Trophoblast cell (in vitro differentiated cells and primary cell): ENCODE measurements at regions not wholly inside any gene's neighbourhood (a gene's known extent, or its start where the extent isn't known, plus 50 kb on each side); places are given as distances from the start of the nearest gene placed in this dataset.

Experiments used
- DNase-seq, 2 donors: peaks; one replicate each; pipeline ENCODE4 v3.0.0-alpha.2; 2016
- H2AFZ ChIP-seq: 2 replicates; pipeline ENCODE4 v1.6.1; 2013; ENCODE audit warnings: low read length, moderate library complexity, mild to moderate bottlenecking; ENCODE audit not compliant: insufficient read depth, poor library complexity
- H2AK5ac ChIP-seq: 2 replicates; pipeline ENCODE4 v1.6.1; 2013; ENCODE audit warnings: mild to moderate bottlenecking, low read length
- H2BK120ac ChIP-seq: 2 replicates; pipeline ENCODE4 v1.6.1; 2013; ENCODE audit warnings: low read length, mild to moderate bottlenecking, moderate library complexity; ENCODE audit not compliant: insufficient read depth, poor library complexity
- H2BK12ac ChIP-seq: 2 replicates; pipeline ENCODE4 v1.6.1; 2013; ENCODE audit warnings: mild to moderate bottlenecking, low read length, moderate library complexity
- H2BK5ac ChIP-seq: 2 replicates; pipeline ENCODE4 v1.6.1; 2013; ENCODE audit warnings: low read length, low read depth, moderate library complexity, mild to moderate bottlenecking; ENCODE audit not compliant: poor library complexity
- H3K14ac ChIP-seq: 2 replicates; pipeline ENCODE4 v1.6.1; 2013; ENCODE audit warnings: mild to moderate bottlenecking, low read length
- H3K18ac ChIP-seq: 2 replicates; pipeline ENCODE4 v1.6.1; 2013; ENCODE audit warnings: mild to moderate bottlenecking, low read length
- H3K23ac ChIP-seq: 2 replicates; pipeline ENCODE4 v1.6.1; 2013; ENCODE audit warnings: low read length
- H3K27ac ChIP-seq: 2 replicates; pipeline ENCODE4 v1.5.1; 2013; ENCODE audit warnings: low read depth, mild to moderate bottlenecking, inconsistent platforms, low read length, moderate library complexity
- H3K27me3 ChIP-seq: 2 replicates; pipeline ENCODE4 v1.6.1; 2013; ENCODE audit warnings: inconsistent platforms, mild to moderate bottlenecking, low read length, moderate library complexity; ENCODE audit not compliant: insufficient read depth
- H3K36me3 ChIP-seq, 2 experiments: 1 replicate in 1 of 2; 2 replicates in 1 of 2; pipeline ENCODE4 v1.6.1; 2013; ENCODE audit warnings: low read length in 2 of 2, mild to moderate bottlenecking in 2 of 2, moderate library complexity in 1 of 2; ENCODE audit not compliant: insufficient read depth in 2 of 2, control insufficient read depth in 1 of 2
- H3K4ac ChIP-seq: 2 replicates; pipeline ENCODE4 v1.6.1; 2013; ENCODE audit warnings: low read depth, mild to moderate bottlenecking, low read length, moderate library complexity
- H3K4me1 ChIP-seq, 2 experiments: 1 replicate in 1 of 2; 2 replicates in 1 of 2; pipeline ENCODE4 v1.6.1; 2013; ENCODE audit warnings: low read length in 2 of 2, mild to moderate bottlenecking in 2 of 2, moderate library complexity in 1 of 2; ENCODE audit not compliant: insufficient read depth in 2 of 2, control insufficient read depth in 1 of 2
- H3K4me2 ChIP-seq: 2 replicates; pipeline ENCODE4 v1.6.1; 2013; ENCODE audit warnings: inconsistent platforms, mild to moderate bottlenecking, low read length, moderate library complexity
- H3K4me3 ChIP-seq: 2 replicates; pipeline ENCODE4 v1.5.1; 2013; ENCODE audit warnings: mild to moderate bottlenecking, low read depth, low read length, inconsistent platforms
- H3K79me1 ChIP-seq: one replicate; pipeline ENCODE4 v1.6.1; 2013; ENCODE audit warnings: low read length
- H3K79me2 ChIP-seq: 2 replicates; pipeline ENCODE4 v1.6.1; 2013; ENCODE audit warnings: low read length, mild to moderate bottlenecking; ENCODE audit not compliant: control insufficient read depth, insufficient read depth, poor library complexity
- H3K9ac ChIP-seq: 2 replicates; pipeline ENCODE4 v1.6.1; 2013; ENCODE audit warnings: mild to moderate bottlenecking, low read length
- H3K9me3 ChIP-seq: 2 replicates; pipeline ENCODE4 v1.6.1; 2013; ENCODE audit warnings: low read depth, mild to moderate bottlenecking, control low read depth, inconsistent platforms, low read length; ENCODE audit not compliant: insufficient read depth
- H4K12ac ChIP-seq: 2 replicates; pipeline ENCODE4 v1.6.1; 2013; ENCODE audit warnings: low read depth, mild to moderate bottlenecking, low read length, moderate library complexity
- H4K8ac ChIP-seq: 2 replicates; pipeline ENCODE4 v1.6.1; 2013; ENCODE audit warnings: low read depth, mild to moderate bottlenecking, low read length, moderate library complexity
- H4K91ac ChIP-seq: one replicate; pipeline ENCODE4 v1.6.1; 2013; ENCODE audit warnings: low read depth, mild to moderate bottlenecking, low read length, moderate library complexity
- WGBS: extraction: QIAGEN DNeasy Blood & Tissue Kit; methylation state at CpG from one replicate; pipeline ENCODE4 v1.1.7; 2013; ENCODE audit warnings: missing lambda C conversion rate; ENCODE audit not compliant: insufficient read length, insufficient coverage; ENCODE audit errors: extremely low coverage; 5-methylcytosine and 5-hydroxymethylcytosine counted together

DNA sequence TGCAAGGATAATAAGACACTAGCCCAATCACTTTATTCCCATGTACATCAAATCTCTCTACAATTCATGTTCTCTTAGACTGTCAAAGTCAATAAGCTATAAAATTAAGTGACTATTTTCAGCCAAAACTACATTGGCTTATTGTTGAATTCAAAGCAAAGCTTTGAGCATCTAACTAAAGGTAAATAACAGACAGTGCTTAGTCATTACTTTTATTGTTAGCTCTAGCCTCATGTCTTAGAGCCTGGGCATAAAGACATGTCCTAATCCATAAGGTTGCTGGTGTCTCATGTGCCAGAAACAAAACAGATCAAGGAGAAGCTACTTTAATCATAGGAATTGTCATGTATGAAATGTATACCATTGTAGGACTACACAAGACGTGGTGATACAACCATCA lies 103.1 kb upstream of the UNC5C start:
- no peak overlapping the region for H3K4me3 ChIP-seq
- no peak overlapping the region for H3K23ac ChIP-seq
- DNase-seq: no peak
- H3K4me1 ChIP-seq: no peaks in the 10 kb centered on the region
- no peak overlapping the region for H4K8ac ChIP-seq
- no peak overlapping the region for H3K9ac ChIP-seq
- H3K9me3 ChIP-seq: no peaks in the 10 kb centered on the region
- no peaks in the 10 kb centered on the region for H3K79me1 ChIP-seq
- H3K14ac ChIP-seq: no peak overlapping the region
- no peak overlapping the region for H4K12ac ChIP-seq
- no peak overlapping the region for H2AK5ac ChIP-seq
- H3K27ac ChIP-seq: no peak overlapping the region
- H3K36me3 ChIP-seq: no peaks in the 10 kb centered on the region
- no peak overlapping the region for H4K91ac ChIP-seq
- no peak overlapping the region for H2BK5ac ChIP-seq
- no peak overlapping the region for H3K18ac ChIP-seq
- H3K4me2 ChIP-seq: no peak overlapping the region
- H2AFZ ChIP-seq: no peak overlapping the region
- WGBS: no CpG with 5 or more reads among the region's 1 CpG
- no peak overlapping the region for H2BK12ac ChIP-seq
- no peaks in the 10 kb centered on the region for H3K27me3 ChIP-seq
- H2BK120ac ChIP-seq: no peak overlapping the region
- no peaks in the 10 kb centered on the region for H3K79me2 ChIP-seq
- no peak overlapping the region for H3K4ac ChIP-seq

DNA sequence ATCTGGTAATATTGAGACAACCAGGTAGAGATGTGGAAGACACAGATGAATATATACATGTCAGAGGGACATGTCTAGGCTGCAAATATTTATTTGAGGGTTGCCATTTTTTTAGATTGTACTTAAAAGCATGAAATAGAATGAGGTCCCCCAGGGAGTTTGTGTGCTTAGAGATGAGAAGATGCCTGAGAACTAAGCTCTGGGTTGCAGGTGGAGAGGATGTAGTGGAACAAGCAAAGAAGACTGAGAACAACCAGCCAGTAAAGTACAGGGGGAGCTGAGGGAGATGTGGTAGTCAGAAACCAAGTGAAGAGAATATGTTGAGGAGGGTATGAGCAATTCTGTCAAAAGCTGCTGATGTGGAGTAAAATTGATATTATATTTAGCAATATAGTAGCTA lies 95.6 kb upstream of the UNC5C start:
- Histone ChIP-seq H3K27ac (no peak overlapping the region), H2BK5ac (no peak overlapping the region), H2BK12ac (no peak overlapping the region), H3K79me2 (no peaks in the 10 kb centered on the region), H3K36me3 (no peaks in the 10 kb centered on the region), H3K9ac (no peak overlapping the region), H4K8ac (no peak overlapping the region), H3K4me3 (no peak overlapping the region), H3K4me1 (no peaks in the 10 kb centered on the region), H3K27me3 (no peaks in the 10 kb centered on the region), H3K79me1 (no peaks in the 10 kb centered on the region), H3K9me3 (no peaks in the 10 kb centered on the region), H3K14ac (no peak overlapping the region), H2BK120ac (no peak overlapping the region), H3K23ac (no peak overlapping the region), H2AFZ (no peak overlapping the region), H2AK5ac (no peak overlapping the region), H3K4me2 (no peak overlapping the region), H3K4ac (no peak overlapping the region), H4K12ac (no peak overlapping the region), H3K18ac (no peak overlapping the region), H4K91ac (no peak overlapping the region)
- DNase-seq: no peak

DNA sequence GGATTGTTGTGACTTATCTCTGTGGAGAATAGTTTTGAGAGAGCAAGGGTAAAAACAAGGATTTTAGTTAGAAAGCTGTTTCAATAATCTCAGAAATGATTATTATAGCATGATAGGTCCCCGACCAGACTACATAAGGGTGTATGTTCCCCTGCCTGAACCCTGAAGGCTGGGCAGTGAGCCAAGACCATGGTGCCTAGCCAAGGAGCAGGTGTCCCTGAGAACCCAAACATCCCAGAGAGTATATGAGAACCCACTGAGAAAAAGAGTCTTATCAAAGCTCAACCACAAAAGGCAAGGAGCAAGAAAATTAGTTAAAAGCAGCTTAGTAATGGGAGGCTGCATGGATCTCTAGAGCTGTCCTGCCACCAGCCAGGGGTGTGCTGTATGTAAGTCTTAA lies 94.9 kb upstream of the UNC5C start:
- Histone ChIP-seq H4K8ac (no peak overlapping the region), H3K79me2 (no peaks in the 10 kb centered on the region), H3K36me3 (no peaks in the 10 kb centered on the region), H3K4ac (no peak overlapping the region), H3K4me2 (no peak overlapping the region), H4K91ac (no peak overlapping the region), H4K12ac (no peak overlapping the region), H3K79me1 (no peaks in the 10 kb centered on the region), H3K14ac (no peak overlapping the region), H2AFZ (no peak overlapping the region), H3K4me3 (no peak overlapping the region), H3K9ac (no peak overlapping the region), H3K27ac (no peak overlapping the region), H2BK5ac (no peak overlapping the region), H2AK5ac (no peak overlapping the region), H2BK12ac (no peak overlapping the region), H3K27me3 (no peaks in the 10 kb centered on the region), H3K9me3 (no peaks in the 10 kb centered on the region), H2BK120ac (no peak overlapping the region), H3K4me1 (peaks cover 0 to 2% of the 10 kb centered on the region in 2 experiments), H3K18ac (no peak overlapping the region), H3K23ac (no peak overlapping the region)
- DNase-seq: no peak
- no CpG with 5 or more reads among the region's 1 CpG for WGBS

DNA sequence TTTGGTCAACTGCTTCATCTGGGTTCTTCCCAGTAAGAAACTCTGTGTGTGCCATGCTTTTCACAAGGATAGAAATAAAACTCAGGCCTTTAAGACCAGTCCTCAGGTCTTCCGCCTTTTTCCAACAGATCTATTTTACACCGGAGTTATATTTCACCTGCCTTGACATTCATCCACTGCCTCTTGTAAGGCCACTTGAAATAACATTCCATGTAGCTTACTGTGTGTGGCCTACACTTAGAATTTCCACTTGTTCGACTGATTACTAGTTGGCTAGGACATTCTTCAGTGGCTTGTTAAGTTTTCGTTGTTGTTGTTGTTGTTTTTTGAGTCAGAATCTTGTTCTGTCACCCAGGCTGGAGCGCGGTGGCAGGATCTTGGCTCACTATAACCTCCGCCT lies 92.8 kb upstream of the UNC5C start:
- no peaks in the 10 kb centered on the region for H3K79me1 ChIP-seq
- H4K91ac ChIP-seq: no peak overlapping the region
- no peak overlapping the region for H3K23ac ChIP-seq
- no peak for DNase-seq
- H4K12ac ChIP-seq: no peak overlapping the region
- H2AFZ ChIP-seq: no peak overlapping the region
- no peak overlapping the region for H2BK5ac ChIP-seq
- H3K27me3 ChIP-seq: no peaks in the 10 kb centered on the region
- WGBS: no CpG with 5 or more reads among the region's 7 CpGs
- no peak overlapping the region for H2BK120ac ChIP-seq
- no peak overlapping the region for H3K4ac ChIP-seq
- no peaks in the 10 kb centered on the region for H3K79me2 ChIP-seq
- no peaks in the 10 kb centered on the region for H3K36me3 ChIP-seq
- H2BK12ac ChIP-seq: no peak overlapping the region
- no peak overlapping the region for H4K8ac ChIP-seq
- H3K14ac ChIP-seq: no peak overlapping the region
- H3K9me3 ChIP-seq: no peaks in the 10 kb centered on the region
- no peak overlapping the region for H3K4me2 ChIP-seq
- no peak overlapping the region for H3K9ac ChIP-seq
- no peak overlapping the region for H3K27ac ChIP-seq
- no peak overlapping the region for H3K18ac ChIP-seq
- H2AK5ac ChIP-seq: no peak overlapping the region
- peaks cover 0 to 2% of the 10 kb centered on the region in 2 experiments for H3K4me1 ChIP-seq
- H3K4me3 ChIP-seq: no peak overlapping the region

- no peaks in the 10 kb centered on the region for H3K9me3 ChIP-seq
- H3K4me2 ChIP-seq: no peak overlapping the region
- no peak overlapping the region for H2BK12ac ChIP-seq
- no peaks in the 10 kb centered on the region for H3K79me1 ChIP-seq
- H3K4ac ChIP-seq: no peak overlapping the region
- no peaks in the 10 kb centered on the region for H3K79me2 ChIP-seq
- no peak overlapping the region for H2BK120ac ChIP-seq
- H3K23ac ChIP-seq: no peak overlapping the region
- no peak overlapping the region for H3K4me3 ChIP-seq
- H3K36me3 ChIP-seq: no peaks in the 10 kb centered on the region
- H3K4me1 ChIP-seq: peaks cover 0 to 2% of the 10 kb centered on the region in 2 experiments
- no peak for DNase-seq
- no peaks in the 10 kb centered on the region for H3K27me3 ChIP-seq
- H4K12ac ChIP-seq: no peak overlapping the region
- WGBS: no CpG with 5 or more reads among the region's 3 CpGs
- no peak overlapping the region for H3K14ac ChIP-seq
- no peak overlapping the region for H3K27ac ChIP-seq
- H3K18ac ChIP-seq: no peak overlapping the region
- no peak overlapping the region for H4K91ac ChIP-seq
- H2AFZ ChIP-seq: no peak overlapping the region
- no peak overlapping the region for H3K9ac ChIP-seq
- no peak overlapping the region for H2AK5ac ChIP-seq
- H4K8ac ChIP-seq: no peak overlapping the region
- no peak overlapping the region for H2BK5ac ChIP-seq
Measured at GRCh38 chr4:95640311-95640710, 91.5 kb upstream of the UNC5C start.
